H1 (cell line): ENCODE measurements at regions not wholly inside any gene's neighbourhood (a gene's known extent, or its start where the extent isn't known, plus 50 kb on each side); places are given as distances from the start of the nearest gene placed in this dataset.

Source experiments
- CTCF ChIA-PET: fragments of 300-600 bp; sonication (Branson Sonifier 250); formaldehyde crosslinking; loops from one replicate; lab custom pipeline; 2021; ENCODE audit not compliant: partially characterized antibody; lab: Charles Lee
- POLR2A ChIA-PET: fragments of 300-600 bp; sonication (Branson Sonifier 250); formaldehyde crosslinking; loops from one replicate; lab custom pipeline; 2021; ENCODE audit warnings: inconsistent platforms; ENCODE audit not compliant: partially characterized antibody; lab: Charles Lee
- DNase-seq, 2 experiments: peaks; one replicate each; pipeline versions ENCODE4 v3.0.0 to v3.0.0-alpha.2; 2010 to 2022; ENCODE audit warnings: low spot score in 2 of 2, low read depth in 1 of 2, mixed read lengths in 1 of 2
- FAIRE-seq: peaks from 2 replicates; lab custom pipeline; 2011; peaks lifted over from hg19 to GRCh38; lab: Jason Lieb, UNC
- H2AFZ ChIP-seq: 2 replicates; pipeline ENCODE4 v1.8.1; 2012; ENCODE audit warnings: low read length, inconsistent platforms
- H2AK5ac ChIP-seq: 2 replicates; pipeline ENCODE4 v1.6.1; 2013; ENCODE audit warnings: low read depth, low read length
- H2BK120ac ChIP-seq: replicated peaks from 2 replicates; pipeline ENCODE3; 2013; ENCODE audit warnings: low read depth, low read length, inconsistent platforms
- H2BK12ac ChIP-seq: 2 replicates; pipeline ENCODE4 v1.6.1; 2013; ENCODE audit warnings: low read depth, low read length
- H2BK15ac ChIP-seq: 2 replicates; pipeline ENCODE4 v1.6.1; 2013; ENCODE audit warnings: low read length
- H2BK20ac ChIP-seq: 2 replicates; pipeline ENCODE4 v1.6.1; 2013; ENCODE audit warnings: low read length
- H2BK5ac ChIP-seq: 2 replicates; pipeline ENCODE4 v1.6.1; 2013; ENCODE audit warnings: low read depth, low read length
- H3K14ac ChIP-seq: 2 replicates; pipeline ENCODE4 v1.6.1; 2013; ENCODE audit warnings: inconsistent platforms; ENCODE audit not compliant: insufficient read length
- H3K18ac ChIP-seq: 2 replicates; pipeline ENCODE4 v1.6.1; 2013; ENCODE audit warnings: low read length; ENCODE audit errors: extremely low read depth
- H3K23ac ChIP-seq: 2 replicates; pipeline ENCODE4 v1.6.1; 2013; ENCODE audit warnings: inconsistent platforms; ENCODE audit not compliant: insufficient read length
- H3K23me2 ChIP-seq: 2 replicates; pipeline ENCODE4 v1.6.1; 2013; ENCODE audit warnings: low read depth, low read length
- H3K27ac ChIP-seq: 2 replicates; pipeline ENCODE4 v1.6.1; 2011; ENCODE audit warnings: low read depth, low read length, inconsistent platforms
- H3K27me3 ChIP-seq, 4 experiments: replicated peaks in 1 of 4; 1 replicate in 1 of 4; 2 replicates in 3 of 4; pipeline versions ENCODE4 v1.6.1 to v1.8.1; 2011 to 2013; ENCODE audit warnings: low read length in 3 of 4, mild to moderate bottlenecking in 3 of 4, inconsistent platforms in 2 of 4, mixed read lengths in 2 of 4, moderate library complexity in 1 of 4; ENCODE audit not compliant: control insufficient read depth in 3 of 4, insufficient read depth in 3 of 4; ENCODE audit errors: extremely low read depth in 1 of 4
- H3K36me3 ChIP-seq, 4 experiments: 2 replicates each; pipeline versions ENCODE4 v1.6.1 to v1.8.1; 2011 to 2013; ENCODE audit warnings: mild to moderate bottlenecking in 4 of 4, low read length in 3 of 4, moderate library complexity in 2 of 4, control low read depth in 1 of 4, inconsistent platforms in 1 of 4; ENCODE audit not compliant: insufficient read depth in 4 of 4, control insufficient read depth in 2 of 4
- H3K4ac ChIP-seq: replicated peaks from 2 replicates; pipeline ENCODE3; 2013; ENCODE audit warnings: low read length, low read depth, mixed read lengths, inconsistent platforms; ENCODE audit not compliant: insufficient read length
- H3K4me1 ChIP-seq, 4 experiments: replicated peaks in 1 of 4; 1 replicate in 1 of 4; 2 replicates in 3 of 4; pipeline versions ENCODE4 v1.6.1 to v1.8.1; 2011 to 2013; ENCODE audit warnings: low read length in 3 of 4, inconsistent platforms in 2 of 4, mixed read lengths in 1 of 4; ENCODE audit not compliant: insufficient read depth in 4 of 4, control insufficient read depth in 3 of 4
- H3K4me2 ChIP-seq, 2 experiments: 2 replicates each; pipeline versions ENCODE4 v1.6.1 to v1.8.1; 2011 to 2013; ENCODE audit warnings: low read depth in 2 of 2, low read length in 2 of 2, control low read depth in 1 of 2, inconsistent platforms in 1 of 2, mild to moderate bottlenecking in 1 of 2; ENCODE audit not compliant: insufficient read depth in 1 of 2
- H3K4me3 ChIP-seq, 4 experiments: fragments of 200-600, 300-600 bp in 1 of 4; sonication (generic), shearing (Covaris generic), sonication (Bioruptor Twin) in 1 of 4; 2 replicates each; pipeline versions ENCODE4 v1.5.1 to v1.8.1; 2011 to 2016; ENCODE audit warnings: low read length in 4 of 4, low read depth in 3 of 4, control low read depth in 2 of 4, inconsistent platforms in 2 of 4, mild to moderate bottlenecking in 2 of 4, mixed read lengths in 1 of 4, moderate library complexity in 1 of 4; ENCODE audit not compliant: insufficient read depth in 2 of 4; ENCODE audit errors: extremely low read depth in 1 of 4
- H3K56ac ChIP-seq: replicated peaks from 2 replicates; pipeline ENCODE3; 2013; ENCODE audit warnings: low read depth, mild to moderate bottlenecking, mixed read lengths, low read length, inconsistent platforms; ENCODE audit not compliant: insufficient read length
- H3K79me1 ChIP-seq: 2 replicates; pipeline ENCODE4 v1.6.1; 2013; ENCODE audit warnings: low read depth, low read length, control low read depth
- H3K79me2 ChIP-seq, 2 experiments: 2 replicates each; pipeline versions ENCODE4 v1.6.1 to v1.8.1; 2012 to 2013; ENCODE audit warnings: low read length in 2 of 2, mild to moderate bottlenecking in 2 of 2, inconsistent platforms in 1 of 2; ENCODE audit not compliant: insufficient read depth in 2 of 2, control insufficient read depth in 1 of 2
- H3K9ac ChIP-seq, 4 experiments: replicated peaks in 1 of 4; 1 replicate in 1 of 4; 2 replicates in 3 of 4; pipeline versions ENCODE4 v1.6.1 to v1.8.1; 2011 to 2013; ENCODE audit warnings: low read depth in 3 of 4, low read length in 3 of 4, control low read depth in 2 of 4, mild to moderate bottlenecking in 2 of 4, moderate library complexity in 2 of 4, inconsistent platforms in 1 of 4; ENCODE audit errors: extremely low read depth in 1 of 4
- H3K9me3 ChIP-seq, 2 experiments: 2 replicates each; pipeline versions ENCODE4 v1.6.1 to v1.8.1; 2012 to 2013; ENCODE audit warnings: mild to moderate bottlenecking in 2 of 2, moderate library complexity in 2 of 2, control low read depth in 1 of 2, inconsistent platforms in 1 of 2, low read depth in 1 of 2, low read length in 1 of 2, mixed read lengths in 1 of 2; ENCODE audit not compliant: insufficient read depth in 2 of 2
- H4K20me1 ChIP-seq, 2 experiments: replicated peaks in 1 of 2; 2 replicates each; pipeline versions ENCODE3 to v1.8.1; 2011 to 2013; ENCODE audit warnings: inconsistent platforms in 2 of 2, low read length in 2 of 2, mild to moderate bottlenecking in 1 of 2; ENCODE audit not compliant: insufficient read depth in 2 of 2, control insufficient read depth in 1 of 2
- H4K5ac ChIP-seq: 2 replicates; pipeline ENCODE4 v1.6.1; 2013; ENCODE audit warnings: low read length, low read depth, mixed read lengths, inconsistent platforms; ENCODE audit not compliant: insufficient read length
- H4K8ac ChIP-seq: 2 replicates; pipeline ENCODE4 v1.8.0; 2013; ENCODE audit warnings: mild to moderate bottlenecking, moderate library complexity, low read length, inconsistent platforms; ENCODE audit not compliant: insufficient read depth; ENCODE audit errors: extremely low read depth
- H4K91ac ChIP-seq: replicated peaks from 2 replicates; pipeline ENCODE3; 2013; ENCODE audit warnings: low read length, mixed read lengths, inconsistent platforms; ENCODE audit not compliant: insufficient read length
- ASH2L ChIP-seq: fragments of 200-600, 300-600 bp; sonication (generic); IDR thresholded peaks from one replicate; pipeline ENCODE4 v1.7.1; 2017; ENCODE audit warnings: low read length
- CBX8 ChIP-seq: fragments of 300-800, 300-1000 bp; sonication (generic); IDR thresholded peaks from 2 replicates; pipeline ENCODE4 v1.7.1; 2016; ENCODE audit warnings: low read depth, low read length, borderline replicate concordance
- CEBPB ChIP-seq: IDR thresholded peaks from 2 replicates; pipeline ENCODE4 v1.6.1; 2012; ENCODE audit warnings: low read depth, low read length
- EZH2 ChIP-seq: fragments of 200-600 bp; sonication (generic); IDR thresholded peaks from 2 replicates; pipeline ENCODE4 v1.7.1; 2012; ENCODE audit warnings: low read depth, mild to moderate bottlenecking, moderate library complexity, low read length, inconsistent platforms; ENCODE audit not compliant: severe bottlenecking
- KDM4A ChIP-seq: IDR thresholded peaks from one replicate; pipeline ENCODE4 v1.7.1; 2012; ENCODE audit warnings: low read depth, mild to moderate bottlenecking, moderate library complexity, low read length, inconsistent platforms; ENCODE audit not compliant: severe bottlenecking
- PHF8 ChIP-seq: fragments of 200-600 bp; sonication (generic); conservative IDR thresholded peaks from 2 replicates; pipeline ENCODE4 v1.7.1; 2012; ENCODE audit warnings: low read depth, mild to moderate bottlenecking, inconsistent platforms, low read length, moderate library complexity
- POLR2A ChIP-seq, 2 experiments: IDR thresholded peaks; 1 replicate in 1 of 2; 2 replicates in 1 of 2; pipeline ENCODE4 v1.6.1; 2011; ENCODE audit warnings: low read depth in 2 of 2, low read length in 2 of 2, mild to moderate bottlenecking in 2 of 2; ENCODE audit errors: control extremely low read depth in 1 of 2
- POU5F1 ChIP-seq: IDR thresholded peaks from 2 replicates; pipeline ENCODE4 v1.6.1; 2011; ENCODE audit warnings: low read depth, mild to moderate bottlenecking, low read length, moderate library complexity
- SP1 ChIP-seq: IDR thresholded peaks from 2 replicates; pipeline ENCODE4 v1.6.1; 2011; ENCODE audit warnings: low read depth, low read length
- SP4 ChIP-seq: IDR thresholded peaks from 2 replicates; pipeline ENCODE4 v1.6.1; 2012; ENCODE audit warnings: low read length, inconsistent platforms
- TAF1 ChIP-seq: IDR thresholded peaks from 2 replicates; pipeline ENCODE4 v1.6.1; 2011; ENCODE audit warnings: mild to moderate bottlenecking, low read depth, low read length
- USF2 ChIP-seq: IDR thresholded peaks from 2 replicates; pipeline ENCODE4 v1.6.1; 2011; ENCODE audit warnings: low read length, improper control_type of control experiment
- YY1 ChIP-seq: IDR thresholded peaks from 2 replicates; pipeline ENCODE4 v1.6.1; 2011; ENCODE audit warnings: low read depth, mild to moderate bottlenecking, low read length
- WGBS, 2 experiments: shearing (Covaris generic) in 1 of 2; methylation state at CpG; one replicate each; pipeline versions ENCODE4 v1.1.6 to v1.1.7; 2013 to 2015; ENCODE audit warnings: low lambda C conversion rate in 2 of 2, mixed read lengths in 2 of 2, inconsistent platforms in 1 of 2, low coverage in 1 of 2, missing lambda C conversion rate in 1 of 2; ENCODE audit not compliant: insufficient replicate concordance in 2 of 2, insufficient coverage in 1 of 2, insufficient read length in 1 of 2; ENCODE audit errors: extremely low coverage in 1 of 2, missing lambda C conversion rate in 1 of 2; 5-methylcytosine and 5-hydroxymethylcytosine counted together
- TF ChIP-seq, protein P1 (sequence below): IDR thresholded peaks from 2 replicates; pipeline ENCODE4 v1.6.1; 2012; ENCODE audit warnings: low read length, inconsistent platforms

GRCh38 chr10:91149550-91149949, 70.9 kb upstream of the PCGF5 start:
- ChIA-PET CTCF (no interaction called here), POLR2A (no interaction called here)
- 92% methylated on average over 3 of the region's 3 CpGs; no CpG with 5 or more reads in 1 of the 2 experiments for WGBS, 2 experiments
- Histone ChIP-seq H2BK20ac (no peak overlapping the region), H3K4me1 (no peaks in the 10 kb centered on the region), H3K79me2 (no peaks in the 10 kb centered on the region), H2AFZ (no peak overlapping the region), H3K23me2 (no peaks in the 10 kb centered on the region), H3K79me1 (no peaks in the 10 kb centered on the region), H2BK120ac (no peak overlapping the region), H3K23ac (no peak overlapping the region), H4K5ac (no peak overlapping the region), H2AK5ac (no peak overlapping the region), H3K27ac (no peak overlapping the region), H3K27me3 (no peaks in the 10 kb centered on the region), H3K56ac (no peak overlapping the region), H2BK15ac (no peak overlapping the region), H3K4ac (no peak overlapping the region), H2BK12ac (no peak overlapping the region), H3K9me3 (no peaks in the 10 kb centered on the region), H3K36me3 (no peaks in the 10 kb centered on the region), H4K8ac (no peak overlapping the region), H3K18ac (no peak overlapping the region), H3K4me2 (no peak overlapping the region), H3K9ac (no peak overlapping the region), H4K20me1 (no peaks in the 10 kb centered on the region), H3K4me3 (no peak overlapping the region), H4K91ac (no peak overlapping the region), H3K14ac (no peak overlapping the region), H2BK5ac (no peak overlapping the region)
- no peak for FAIRE-seq
- no peak for DNase-seq
- TF ChIP-seq ASH2L (no peak), PHF8 (no peak), POLR2A (IDR thresholded peaks at IDR 0.05; ENCODE audit: control extremely low read depth in 1 of 2, low read depth in 2 of 2, low read length in 2 of 2) (no peak), YY1 (no peak), TAF1 (no peak), CBX8 (no peak), SP4 (no peak), KDM4A (no peak), POU5F1 (no peak), USF2 (no peak), CEBPB (no peak), EZH2 (no peak), SP1 (no peak)
- TF ChIP-seq, protein P1, sequence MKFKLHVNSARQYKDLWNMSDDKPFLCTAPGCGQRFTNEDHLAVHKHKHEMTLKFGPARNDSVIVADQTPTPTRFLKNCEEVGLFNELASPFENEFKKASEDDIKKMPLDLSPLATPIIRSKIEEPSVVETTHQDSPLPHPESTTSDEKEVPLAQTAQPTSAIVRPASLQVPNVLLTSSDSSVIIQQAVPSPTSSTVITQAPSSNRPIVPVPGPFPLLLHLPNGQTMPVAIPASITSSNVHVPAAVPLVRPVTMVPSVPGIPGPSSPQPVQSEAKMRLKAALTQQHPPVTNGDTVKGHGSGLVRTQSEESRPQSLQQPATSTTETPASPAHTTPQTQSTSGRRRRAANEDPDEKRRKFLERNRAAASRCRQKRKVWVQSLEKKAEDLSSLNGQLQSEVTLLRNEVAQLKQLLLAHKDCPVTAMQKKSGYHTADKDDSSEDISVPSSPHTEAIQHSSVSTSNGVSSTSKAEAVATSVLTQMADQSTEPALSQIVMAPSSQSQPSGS = no peak
